ENCODE measurements at regions not wholly inside any gene's neighbourhood (a gene's known extent, or its start where the extent isn't known, plus 50 kb on each side); places are given as distances from the start of the nearest gene placed in this dataset.

GRCh38 chr13:73331556-73331955, 272.8 kb downstream of the KLF5 start:
- no peak for TF ChIP-seq CTCF (conservative IDR thresholded peaks at IDR 0.05; ENCODE audit: low read length)
- no peak overlapping the region for H3K4me3 ChIP-seq (ENCODE audit: low read length)
- no peak for DNase-seq (ENCODE audit: low read depth)

- no peak for TF ChIP-seq CTCF (conservative IDR thresholded peaks at IDR 0.05; ENCODE audit: low read length)
- no peak overlapping the region for H3K4me3 ChIP-seq (ENCODE audit: low read length)
- no peak for DNase-seq (ENCODE audit: low read depth)
Measured at GRCh38 chr13:73329355-73329754, 270.6 kb downstream of the KLF5 start.

DNA sequence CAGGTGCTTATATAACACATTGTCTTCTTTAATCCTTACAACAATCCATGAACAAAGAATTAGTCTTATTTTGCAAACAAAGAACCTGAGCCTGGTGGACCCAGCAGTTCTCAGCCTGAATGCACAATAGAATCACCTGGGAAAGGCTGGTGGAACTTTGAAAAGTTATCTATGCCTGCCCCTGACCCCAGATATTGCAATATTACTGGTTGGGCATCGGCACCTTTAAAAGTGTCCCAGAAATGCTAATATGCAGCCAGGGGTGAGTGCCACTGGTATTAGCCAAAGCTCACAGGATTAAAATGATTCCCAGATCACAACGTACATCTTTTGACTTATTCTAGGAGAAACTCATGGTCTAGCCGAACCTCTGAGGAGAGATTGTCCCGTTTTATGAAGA, 268.8 kb downstream of the KLF5 start:
- DNase-seq (ENCODE audit: low read depth) = no peak
- H3K4me3 ChIP-seq (ENCODE audit: low read length) = no peak overlapping the region
- no peak for TF ChIP-seq CTCF (conservative IDR thresholded peaks at IDR 0.05; ENCODE audit: low read length)

DNA sequence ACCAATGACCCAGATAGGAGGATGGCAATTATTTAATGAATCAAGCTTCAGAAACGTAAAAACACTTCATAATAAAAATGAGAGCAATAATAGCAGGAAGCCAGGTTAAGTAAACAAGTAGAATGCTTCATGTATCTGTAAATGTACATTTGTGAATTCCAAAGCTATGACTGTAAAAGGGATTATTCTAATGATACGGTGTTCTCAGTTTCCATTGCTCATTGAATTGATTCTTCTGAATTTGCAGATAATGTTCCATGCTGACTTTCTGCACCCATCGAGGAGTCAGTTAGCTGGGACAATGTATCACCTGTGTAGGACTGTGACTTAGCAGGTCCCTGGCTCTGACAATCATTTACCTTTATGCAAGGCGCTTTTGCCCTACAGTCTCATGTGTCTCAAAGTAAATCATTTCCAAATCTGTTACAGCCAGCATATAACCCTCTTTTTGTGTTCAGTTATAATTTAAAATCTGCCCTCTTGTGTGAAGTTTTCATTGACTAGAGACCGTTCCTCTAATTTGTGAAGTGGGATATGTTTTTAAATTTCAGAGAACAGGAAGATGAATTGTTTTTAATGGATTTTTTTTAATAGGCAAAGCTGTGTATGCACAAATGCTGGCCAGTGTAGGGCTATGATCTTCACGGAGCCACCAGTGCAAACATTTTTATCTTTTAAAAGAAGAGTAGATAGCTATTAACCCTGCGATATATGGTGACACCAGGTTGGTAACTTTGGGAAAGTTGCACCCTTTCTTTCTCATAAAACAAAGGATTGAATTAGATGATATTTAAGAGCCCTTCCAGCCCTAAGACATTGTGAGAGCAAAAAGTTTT, 267.1 kb downstream of the KLF5 start:
- TF ChIP-seq CTCF (conservative IDR thresholded peaks at IDR 0.05; ENCODE audit: low read length) = no peak
- no peak for DNase-seq (ENCODE audit: low read depth)
- no peak overlapping the region for H3K4me3 ChIP-seq (ENCODE audit: low read length)

GRCh38 chr13:73324842-73325722, 266.3 kb downstream of the KLF5 start:
- no peak for DNase-seq (ENCODE audit: low read depth)
- H3K4me3 ChIP-seq (ENCODE audit: low read length) = no peak overlapping the region

GRCh38 chr13:73323615-73324014, 264.8 kb downstream of the KLF5 start:
- no peak for TF ChIP-seq CTCF (conservative IDR thresholded peaks at IDR 0.05; ENCODE audit: low read length)
- no peak for DNase-seq (ENCODE audit: low read depth)
- H3K4me3 ChIP-seq (ENCODE audit: low read length) = no peak overlapping the region

More at GRCh38 chr13:73324842-73325722, 266.3 kb downstream of the KLF5 start:
- TF ChIP-seq CTCF (conservative IDR thresholded peaks at IDR 0.05; ENCODE audit: low read length) = no peak

Data from AG10803 (cell line).